Activated B cell treated with CpG ODN at 0.5 μM for 24 hours (primary cell): ENCODE measurements at regions not wholly inside any gene's neighbourhood (a gene's known extent, or its start where the extent isn't known, plus 50 kb on each side); places are given as distances from the start of the nearest gene placed in this dataset.

Source experiments
- ATAC-seq: fragments of 200-7000 bp; cut with Tn5 transposase; one replicate; pipeline ENCODE4 v1.10.0; 2021; ENCODE audit warnings: low read depth, mild to moderate bottlenecking, moderate library complexity
- CTCF ChIA-PET: fragments of 350-600 bp; sonication (Branson Sonifier 250); formaldehyde crosslinking; loops from one replicate; lab custom pipeline; 2021; ENCODE audit warnings: antibody characterized with exemption; lab: Charles Lee
- POLR2A ChIA-PET: fragments of 350-600 bp; sonication (Branson Sonifier 250); formaldehyde crosslinking; loops from one replicate; lab custom pipeline; 2021; ENCODE audit warnings: antibody characterized with exemption; lab: Charles Lee
- DNase-seq: peaks from one replicate; pipeline ENCODE4 v3.0.0; 2022
- H3K27ac Mint-ChIP-seq: one replicate; pipeline ENCODE4 v1.8.0; 2020; ENCODE audit warnings: mixed read lengths
- H3K27me3 Mint-ChIP-seq: one replicate; pipeline ENCODE4 v1.8.0; 2021; ENCODE audit warnings: mixed read lengths
- H3K36me3 Mint-ChIP-seq: one replicate; pipeline ENCODE4 v1.8.0; 2021; ENCODE audit warnings: low read depth, mixed read lengths
- H3K4me1 Mint-ChIP-seq: one replicate; pipeline ENCODE4 v1.8.0; 2021; ENCODE audit warnings: mixed read lengths
- H3K4me3 Mint-ChIP-seq: one replicate; pipeline ENCODE4 v1.8.0; 2020; ENCODE audit warnings: mild to moderate bottlenecking, mixed read lengths
- H3K9me3 Mint-ChIP-seq: one replicate; pipeline ENCODE4 v1.8.0; 2020; ENCODE audit warnings: mixed read lengths
- CTCF ChIP-seq: fragments of 200-600 bp; IDR thresholded peaks from one replicate; pipeline ENCODE4 v1.8.0; 2022; ENCODE audit warnings: antibody characterized with exemption, mild to moderate bottlenecking
- intact Hi-C: fragments of 100-400 bp; cut with micrococcal nuclease; formaldehyde crosslinking; loops from one replicate; pipeline ENCODE4 v1.15.1; 2024

GRCh38 chr5:166713295-166713694 lies 1578.2 kb upstream of the WWC1 start:
- POLR2A ChIA-PET, result no interaction called here
- intact Hi-C loops, result no loop called here
- ATAC-seq, result no peak
- TF ChIP-seq CTCF, result no peak
- Mint-ChIP-seq H3K27me3 (no peaks in the 10 kb centered on the region), H3K4me1 (no peaks in the 10 kb centered on the region), H3K27ac (no peak overlapping the region), H3K9me3 (peaks cover 3% of the 10 kb centered on the region), H3K4me3 (no peak overlapping the region), H3K36me3 (no peaks in the 10 kb centered on the region)
- CTCF ChIA-PET, result no interaction called here
- no peak for DNase-seq

GRCh38 chr5:166716856-166717492 lies 1574.5 kb upstream of the WWC1 start:
- POLR2A ChIA-PET, result no interaction called here
- H3K9me3 Mint-ChIP-seq, result peaks cover 3% of the 10 kb centered on the region
- no peak overlapping the region for H3K4me3 Mint-ChIP-seq
- no peak for TF ChIP-seq CTCF
- H3K36me3 Mint-ChIP-seq, result no peaks in the 10 kb centered on the region
- no peaks in the 10 kb centered on the region for H3K27me3 Mint-ChIP-seq
- CTCF ChIA-PET, result no interaction called here
- intact Hi-C loops, result no loop called here
- ATAC-seq (no peak), DNase-seq (no peak)
- no peaks in the 10 kb centered on the region for H3K4me1 Mint-ChIP-seq
- H3K27ac Mint-ChIP-seq, result no peak overlapping the region

- Mint-ChIP-seq H3K4me3 (no peak overlapping the region), H3K27me3 (no peaks in the 10 kb centered on the region), H3K27ac (no peak overlapping the region), H3K4me1 (no peaks in the 10 kb centered on the region), H3K36me3 (no peaks in the 10 kb centered on the region), H3K9me3 (peaks cover 3% of the 10 kb centered on the region)
- POLR2A ChIA-PET, result no interaction called here
- no peak for DNase-seq
- intact Hi-C loops, result no loop called here
- TF ChIP-seq CTCF, result no peak
- no peak for ATAC-seq
- CTCF ChIA-PET, result no interaction called here
Measured at GRCh38 chr5:166719991-166720390, 1571.5 kb upstream of the WWC1 start.

GRCh38 chr5:166722939-166723338 lies 1568.5 kb upstream of the WWC1 start:
- H3K27me3 Mint-ChIP-seq, result no peaks in the 10 kb centered on the region
- intact Hi-C loops, result no loop called here
- POLR2A ChIA-PET, result no interaction called here
- H3K36me3 Mint-ChIP-seq, result no peaks in the 10 kb centered on the region
- no peak overlapping the region for H3K27ac Mint-ChIP-seq
- CTCF ChIA-PET, result no interaction called here
- DNase-seq (no peak), ATAC-seq (no peak)
- no peak overlapping the region for H3K4me3 Mint-ChIP-seq
- no peaks in the 10 kb centered on the region for H3K4me1 Mint-ChIP-seq
- no peaks in the 10 kb centered on the region for H3K9me3 Mint-ChIP-seq
- no peak for TF ChIP-seq CTCF

- Mint-ChIP-seq H3K4me1 (no peaks in the 10 kb centered on the region), H3K4me3 (no peak overlapping the region), H3K27ac (no peak overlapping the region), H3K27me3 (no peaks in the 10 kb centered on the region), H3K9me3 (no peaks in the 10 kb centered on the region), H3K36me3 (no peaks in the 10 kb centered on the region)
- ChIA-PET CTCF (no interaction called here), POLR2A (no interaction called here)
- DNase-seq, result no peak
- ATAC-seq, result no peak
- intact Hi-C loops, result no loop called here
- no peak for TF ChIP-seq CTCF
Measured at GRCh38 chr5:166724284-166724683, 1567.2 kb upstream of the WWC1 start.
